Keratinocyte (primary cell): ENCODE measurements at regions not wholly inside any gene's neighbourhood (a gene's known extent, or its start where the extent isn't known, plus 50 kb on each side); places are given as distances from the start of the nearest gene placed in this dataset.

Experiments used
- DNase-seq: peaks from one replicate; pipeline ENCODE4 v3.0.0-alpha.2; 2011; ENCODE audit warnings: low read depth, missing footprints, low spot score
- FAIRE-seq: peaks from 2 replicates; lab custom pipeline; 2011; peaks lifted over from hg19 to GRCh38; lab: Jason Lieb, UNC
- H2AFZ ChIP-seq: 2 replicates; pipeline ENCODE4 v1.6.0; 2012; ENCODE audit warnings: low read length, control low read depth, inconsistent platforms; ENCODE audit not compliant: control insufficient read depth
- H3K27ac ChIP-seq: 2 replicates; pipeline ENCODE4 v1.5.1; 2011; ENCODE audit warnings: low read length; ENCODE audit not compliant: control insufficient read depth, insufficient read depth
- H3K27me3 ChIP-seq: 3 replicates; pipeline ENCODE4 v1.6.0; 2011; ENCODE audit warnings: low read length; ENCODE audit not compliant: control insufficient read depth, insufficient read depth; ENCODE audit errors: extremely low read depth
- H3K36me3 ChIP-seq, 2 experiments: 2 replicates in 1 of 2; 3 replicates in 1 of 2; pipeline ENCODE4 v1.5.1; 2011; ENCODE audit warnings: low read length in 2 of 2, mild to moderate bottlenecking in 1 of 2; ENCODE audit not compliant: control insufficient read depth in 2 of 2, insufficient read depth in 2 of 2; ENCODE audit errors: extremely low read depth in 1 of 2
- H3K4me1 ChIP-seq: 3 replicates; pipeline ENCODE4 v1.5.1; 2011; ENCODE audit warnings: low read length; ENCODE audit not compliant: control insufficient read depth, insufficient read depth; ENCODE audit errors: extremely low read depth
- H3K4me2 ChIP-seq: 3 replicates; pipeline ENCODE4 v1.6.0; 2011; ENCODE audit warnings: low read depth, low read length; ENCODE audit not compliant: control insufficient read depth, insufficient read depth; ENCODE audit errors: extremely low read depth
- H3K4me3 ChIP-seq, 3 experiments: fragments of 200-600 bp in 1 of 3; sonication (generic) in 1 of 3; 2 replicates in 2 of 3; 3 replicates in 1 of 3; pipeline ENCODE4 v1.5.1; 2011 to 2016; ENCODE audit warnings: low read length in 3 of 3, mild to moderate bottlenecking in 3 of 3, control low read depth in 2 of 3, inconsistent platforms in 1 of 3, low read depth in 1 of 3, mixed read lengths in 1 of 3, mixed run types in 1 of 3, moderate library complexity in 1 of 3; ENCODE audit not compliant: control insufficient read depth in 2 of 3, insufficient read depth in 2 of 3; ENCODE audit errors: extremely low read depth in 1 of 3
- H3K79me2 ChIP-seq: 2 replicates; pipeline ENCODE4 v1.6.0; 2012; ENCODE audit warnings: low read length; ENCODE audit not compliant: control insufficient read depth, insufficient read depth
- H3K9ac ChIP-seq: 3 replicates; pipeline ENCODE4 v1.6.0; 2011; ENCODE audit warnings: low read length; ENCODE audit not compliant: control insufficient read depth, insufficient read depth; ENCODE audit errors: extremely low read depth
- H3K9me1 ChIP-seq: 3 replicates; pipeline ENCODE4 v1.6.0; 2011; ENCODE audit warnings: low read length; ENCODE audit not compliant: control insufficient read depth, insufficient read depth; ENCODE audit errors: extremely low read depth
- H3K9me3 ChIP-seq: 2 replicates; pipeline ENCODE4 v1.5.1; 2012; ENCODE audit warnings: low read depth, low read length; ENCODE audit not compliant: control insufficient read depth
- H4K20me1 ChIP-seq: 3 replicates; pipeline ENCODE4 v1.6.0; 2011; ENCODE audit warnings: low read length; ENCODE audit not compliant: control insufficient read depth, insufficient read depth; ENCODE audit errors: extremely low read depth
- CTCF ChIP-seq, 3 experiments: IDR thresholded peaks in 1 of 3; conservative IDR thresholded peaks in 1 of 3; optimal IDR thresholded peaks in 1 of 3; 2 replicates in 2 of 3; 3 replicates in 1 of 3; pipeline versions ENCODE3 to v1.5.1; 2011; ENCODE audit warnings: low read length in 3 of 3, mild to moderate bottlenecking in 3 of 3, moderate library complexity in 2 of 3, control low read depth in 1 of 3, inconsistent platforms in 1 of 3; ENCODE audit not compliant: insufficient read depth in 2 of 3; ENCODE audit errors: extremely low read depth in 1 of 3
- EZH2 ChIP-seq: IDR thresholded peaks from one replicate; pipeline ENCODE4 v1.6.1; 2012; ENCODE audit warnings: inconsistent platforms, mild to moderate bottlenecking, low read length, moderate library complexity
- dilution Hi-C: fragments of 300-500 bp; cut with MboI; formaldehyde crosslinking; loops from one replicate; pipeline ENCODE4 v1.7.0; 2020; ENCODE audit warnings: low sequenced_read_pairs; ENCODE audit not compliant: extremely low pct_ligation_motif_present

DNA sequence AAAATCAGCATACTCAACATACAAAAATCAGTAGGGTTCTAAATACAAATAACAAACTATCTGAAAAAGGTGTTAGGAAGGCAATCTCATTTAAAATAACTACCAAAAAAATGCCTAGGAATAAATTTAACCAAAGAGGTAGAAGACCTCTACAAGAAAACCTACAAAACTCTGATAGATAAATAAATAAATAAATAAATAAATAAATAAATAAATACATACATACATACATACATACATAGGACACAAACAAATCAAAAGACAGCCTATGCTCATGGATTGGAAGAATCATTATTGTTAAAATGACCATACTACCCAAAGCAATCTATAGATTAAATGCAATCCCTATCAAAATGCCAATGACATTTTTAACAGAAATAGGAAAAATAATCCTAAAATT is 194.7 kb downstream of the BARHL2 start:
- H4K20me1 ChIP-seq = no peaks in the 10 kb centered on the region
- no peak for TF ChIP-seq CTCF (optimal IDR thresholded peaks at IDR 0.05 in 1 of 3, IDR thresholded peaks at IDR 0.05 in 1 of 3, conservative IDR thresholded peaks at IDR 0.05 in 1 of 3; ENCODE audit: extremely low read depth in 1 of 3, insufficient read depth in 2 of 3, low read length in 3 of 3)
- no peak for TF ChIP-seq EZH2
- dilution Hi-C loops = no loop called here
- H3K79me2 ChIP-seq = no peaks in the 10 kb centered on the region
- no peaks in the 10 kb centered on the region for H3K4me1 ChIP-seq
- H2AFZ ChIP-seq = no peak overlapping the region
- no peak overlapping the region for H3K4me2 ChIP-seq
- FAIRE-seq (no peak), DNase-seq (no peak)
- no peak overlapping the region for H3K4me3 ChIP-seq
- H3K9me1 ChIP-seq = no peaks in the 10 kb centered on the region
- H3K27ac ChIP-seq = no peak overlapping the region
- no peak overlapping the region for H3K9ac ChIP-seq
- no peaks in the 10 kb centered on the region for H3K36me3 ChIP-seq
- H3K27me3 ChIP-seq = no peaks in the 10 kb centered on the region
- no peaks in the 10 kb centered on the region for H3K9me3 ChIP-seq

- Histone ChIP-seq H3K9me1 (no peaks in the 10 kb centered on the region), H3K79me2 (no peaks in the 10 kb centered on the region), H3K27ac (no peak overlapping the region), H3K9ac (no peak overlapping the region), H3K4me1 (no peaks in the 10 kb centered on the region), H3K9me3 (no peaks in the 10 kb centered on the region), H3K4me2 (no peak overlapping the region), H2AFZ (no peak overlapping the region), H3K36me3 (no peaks in the 10 kb centered on the region), H3K4me3 (no peak overlapping the region), H3K27me3 (no peaks in the 10 kb centered on the region), H4K20me1 (no peaks in the 10 kb centered on the region)
- dilution Hi-C loops = no loop called here
- no peak for FAIRE-seq
- no peak for DNase-seq
- no peak for TF ChIP-seq EZH2
- TF ChIP-seq CTCF (optimal IDR thresholded peaks at IDR 0.05 in 1 of 3, IDR thresholded peaks at IDR 0.05 in 1 of 3, conservative IDR thresholded peaks at IDR 0.05 in 1 of 3; ENCODE audit: extremely low read depth in 1 of 3, insufficient read depth in 2 of 3, low read length in 3 of 3) = no peak
These were observed 203.1 kb downstream of the BARHL2 start for GRCh38 chr1:90513956-90514355.
